ENCODE measurements at regions not wholly inside any gene's neighbourhood (a gene's known extent, or its start where the extent isn't known, plus 50 kb on each side); places are given as distances from the start of the nearest gene placed in this dataset.

- Histone ChIP-seq H3K27ac (no peak overlapping the region), H3K4me3 (no peak overlapping the region), H3K4me1 (no peaks in the 10 kb centered on the region), H3K9me3 (no peaks in the 10 kb centered on the region), H3K36me3 (no peaks in the 10 kb centered on the region), H3K27me3 (no peaks in the 10 kb centered on the region)
- no peak for TF ChIP-seq POLR2A (IDR thresholded peaks at IDR 0.05)
- TF ChIP-seq, protein P1, sequence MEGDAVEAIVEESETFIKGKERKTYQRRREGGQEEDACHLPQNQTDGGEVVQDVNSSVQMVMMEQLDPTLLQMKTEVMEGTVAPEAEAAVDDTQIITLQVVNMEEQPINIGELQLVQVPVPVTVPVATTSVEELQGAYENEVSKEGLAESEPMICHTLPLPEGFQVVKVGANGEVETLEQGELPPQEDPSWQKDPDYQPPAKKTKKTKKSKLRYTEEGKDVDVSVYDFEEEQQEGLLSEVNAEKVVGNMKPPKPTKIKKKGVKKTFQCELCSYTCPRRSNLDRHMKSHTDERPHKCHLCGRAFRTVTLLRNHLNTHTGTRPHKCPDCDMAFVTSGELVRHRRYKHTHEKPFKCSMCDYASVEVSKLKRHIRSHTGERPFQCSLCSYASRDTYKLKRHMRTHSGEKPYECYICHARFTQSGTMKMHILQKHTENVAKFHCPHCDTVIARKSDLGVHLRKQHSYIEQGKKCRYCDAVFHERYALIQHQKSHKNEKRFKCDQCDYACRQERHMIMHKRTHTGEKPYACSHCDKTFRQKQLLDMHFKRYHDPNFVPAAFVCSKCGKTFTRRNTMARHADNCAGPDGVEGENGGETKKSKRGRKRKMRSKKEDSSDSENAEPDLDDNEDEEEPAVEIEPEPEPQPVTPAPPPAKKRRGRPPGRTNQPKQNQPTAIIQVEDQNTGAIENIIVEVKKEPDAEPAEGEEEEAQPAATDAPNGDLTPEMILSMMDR (IDR thresholded peaks at IDR 0.05 in 4 of 5, conservative IDR thresholded peaks at IDR 0.05 in 1 of 5) = no peak
- ATAC-seq (no peak), DNase-seq (no peak)
- in situ Hi-C loops (cut with MboI; ENCODE audit: low sequenced_read_pairs in 4 of 4) = no loop called here
- intact Hi-C loops (cut with DNase I; ENCODE audit: low total_unique reads) = no loop called here
Observed at GRCh38 chr5:106417566-106417965, 1253.2 kb downstream of the EFNA5 start.

GRCh38 chr5:106417163-106417562 lies 1253.6 kb downstream of the EFNA5 start:
- Histone ChIP-seq H3K27ac (no peak overlapping the region), H3K9me3 (no peaks in the 10 kb centered on the region), H3K27me3 (no peaks in the 10 kb centered on the region), H3K36me3 (no peaks in the 10 kb centered on the region), H3K4me1 (no peaks in the 10 kb centered on the region), H3K4me3 (no peak overlapping the region)
- intact Hi-C loops (cut with DNase I; ENCODE audit: low total_unique reads) = no loop called here
- no peak for DNase-seq
- ATAC-seq = no peak
- in situ Hi-C loops (cut with MboI; ENCODE audit: low sequenced_read_pairs in 4 of 4) = no loop called here
- TF ChIP-seq, protein P1 (IDR thresholded peaks at IDR 0.05 in 4 of 5, conservative IDR thresholded peaks at IDR 0.05 in 1 of 5) = no peak
- no peak for TF ChIP-seq POLR2A (IDR thresholded peaks at IDR 0.05)

DNA sequence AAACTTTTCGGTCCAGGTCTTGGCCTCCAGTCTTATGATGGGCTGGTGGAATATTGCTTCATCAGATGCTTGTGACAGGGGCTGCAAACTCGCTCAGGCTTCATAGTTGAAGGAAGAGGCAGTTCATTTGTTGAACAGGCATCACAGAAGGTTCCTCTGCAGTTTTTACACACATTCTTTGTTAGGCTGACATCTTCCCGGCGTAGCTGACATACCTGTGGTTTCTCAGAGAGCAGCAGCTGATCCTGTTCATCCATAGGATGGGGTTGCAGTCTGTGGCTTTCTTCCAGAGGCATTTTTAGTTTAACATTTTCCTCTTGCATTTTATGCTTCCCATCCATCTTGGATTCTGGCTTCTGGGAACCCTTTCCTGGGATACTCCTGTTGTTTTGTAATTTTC lies 1255.2 kb downstream of the EFNA5 start:
- no peaks in the 10 kb centered on the region for H3K9me3 ChIP-seq
- H3K4me3 ChIP-seq = no peak overlapping the region
- TF ChIP-seq POLR2A (IDR thresholded peaks at IDR 0.05) = no peak
- TF ChIP-seq, protein P1 (IDR thresholded peaks at IDR 0.05 in 4 of 5, conservative IDR thresholded peaks at IDR 0.05 in 1 of 5) = no peak
- no peak overlapping the region for H3K27ac ChIP-seq
- no peaks in the 10 kb centered on the region for H3K27me3 ChIP-seq
- in situ Hi-C loops (cut with MboI; ENCODE audit: low sequenced_read_pairs in 4 of 4) (no loop called here), intact Hi-C loops (cut with DNase I; ENCODE audit: low total_unique reads) (no loop called here)
- no peaks in the 10 kb centered on the region for H3K4me1 ChIP-seq
- DNase-seq (no peak), ATAC-seq (no peak)
- H3K36me3 ChIP-seq = no peaks in the 10 kb centered on the region

DNA sequence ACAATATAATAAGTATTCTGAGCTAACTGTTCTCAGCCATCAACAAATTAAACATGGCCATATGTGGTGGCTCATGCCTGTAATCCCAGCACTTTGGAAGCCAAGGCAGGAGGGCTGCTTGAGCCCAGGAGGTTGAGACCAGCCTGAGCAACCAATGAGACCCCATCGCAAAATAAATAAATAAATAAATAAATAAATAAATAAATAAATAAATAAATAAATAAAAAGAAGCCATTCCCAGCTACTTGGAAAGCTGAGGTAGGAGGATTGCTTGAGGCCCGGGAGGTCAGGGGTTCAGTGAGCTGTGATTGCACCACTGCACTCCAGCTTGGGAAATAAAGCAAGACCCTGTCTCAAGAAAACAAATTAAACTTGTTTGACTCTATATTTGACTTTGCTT lies 1256.4 kb downstream of the EFNA5 start:
- DNase-seq = no peak
- no peaks in the 10 kb centered on the region for H3K4me1 ChIP-seq
- in situ Hi-C loops (cut with MboI; ENCODE audit: low sequenced_read_pairs in 4 of 4) = no loop called here
- ATAC-seq = no peak
- no peak overlapping the region for H3K27ac ChIP-seq
- no peak overlapping the region for H3K4me3 ChIP-seq
- no peaks in the 10 kb centered on the region for H3K9me3 ChIP-seq
- H3K36me3 ChIP-seq = no peaks in the 10 kb centered on the region
- no peaks in the 10 kb centered on the region for H3K27me3 ChIP-seq
- TF ChIP-seq POLR2A (IDR thresholded peaks at IDR 0.05) = no peak
- intact Hi-C loops (cut with DNase I; ENCODE audit: low total_unique reads) = no loop called here

DNA sequence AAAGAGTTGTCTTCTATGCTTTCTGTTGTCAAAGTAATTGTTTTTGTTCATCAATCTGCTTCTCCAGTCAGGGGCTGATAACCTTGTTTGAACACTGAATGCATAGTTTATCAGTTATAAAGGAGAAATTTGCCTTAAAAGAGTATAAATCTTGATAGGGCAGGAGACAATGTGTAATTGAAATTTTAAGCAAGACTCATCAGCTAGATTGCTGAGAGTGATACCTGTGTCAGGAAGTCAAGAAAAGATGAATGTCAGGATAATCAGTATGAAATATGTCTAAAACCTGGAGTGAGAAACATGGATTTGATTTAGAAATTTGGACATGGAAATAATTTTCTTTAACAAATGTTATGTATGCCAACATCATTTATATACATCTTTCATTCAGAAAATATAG lies 1258.1 kb downstream of the EFNA5 start:
- Histone ChIP-seq H3K9me3 (no peaks in the 10 kb centered on the region), H3K36me3 (no peaks in the 10 kb centered on the region), H3K4me3 (no peak overlapping the region), H3K27ac (no peak overlapping the region), H3K4me1 (no peaks in the 10 kb centered on the region), H3K27me3 (no peaks in the 10 kb centered on the region)
- in situ Hi-C loops (cut with MboI; ENCODE audit: low sequenced_read_pairs in 4 of 4) (no loop called here), intact Hi-C loops (cut with DNase I; ENCODE audit: low total_unique reads) (no loop called here)
- DNase-seq = no peak
- TF ChIP-seq POLR2A (IDR thresholded peaks at IDR 0.05) = no peak
- TF ChIP-seq, protein P1 (IDR thresholded peaks at IDR 0.05 in 4 of 5, conservative IDR thresholded peaks at IDR 0.05 in 1 of 5) = no peak
- ATAC-seq = no peak
